Motor neuron (in vitro differentiated cells): ENCODE measurements at regions not wholly inside any gene's neighbourhood (a gene's known extent, or its start where the extent isn't known, plus 50 kb on each side); places are given as distances from the start of the nearest gene placed in this dataset.

Source experiments
- ATAC-seq, 8 experiments: fragments of 200-7000 bp; cut with Tn5 transposase; replicated peaks in 6 of 8; 2 replicates each; pipeline ENCODE4 v1.8.0; 2021; ENCODE audit warnings: mild to moderate bottlenecking in 8 of 8, moderate library complexity in 8 of 8
- H3K27ac ChIP-seq, 2 donors: fragments of 250-450 bp; sonication (Bioruptor Pico); 2 replicates each; pipeline ENCODE4 v1.9.0; 2021; ENCODE audit warnings: antibody characterized with exemption in 2 of 2, mild to moderate bottlenecking in 2 of 2, moderate library complexity in 1 of 2
- H3K4me1 ChIP-seq, 2 donors: fragments of 250-450 bp; sonication (Bioruptor Pico); replicated peaks in 1 of 2; 2 replicates each; pipeline ENCODE4 v1.6.1; 2021; ENCODE audit warnings: antibody characterized with exemption in 2 of 2, mild to moderate bottlenecking in 2 of 2, moderate library complexity in 1 of 2
- H3K4me3 ChIP-seq, 5 donors: fragments of 250-450 bp; sonication (Bioruptor Pico); 2 replicates each; pipeline ENCODE4 v1.9.0; 2021; ENCODE audit warnings: antibody characterized with exemption in 5 of 5, mild to moderate bottlenecking in 5 of 5, moderate library complexity in 4 of 5
- WGBS, 10 experiments: fragments of 450-650 bp; shearing (Covaris generic); methylation state at CpG; one replicate each; pipeline ENCODE4 v1.0.0; 2022; 5-methylcytosine and 5-hydroxymethylcytosine counted together
- in situ Hi-C, 9 experiments: fragments of 400-800 bp; cut with MboI; loops; one replicate each; pipeline ENCODE4 v1.15.0; 2021; ENCODE audit warnings: low sequenced_read_pairs in 9 of 9, low pct_unique_long_range_greater_than_20kb in 2 of 9; ENCODE audit not compliant: unreplicated experiment in 9 of 9

GRCh38 chr2:236501026-236501425 is 68.6 kb upstream of the ACKR3 start:
- ATAC-seq: no peak
- no peak overlapping the region for H3K4me3 ChIP-seq
- 40 to 100% (median 87%) methylated on average over 1 to 3 of the region's 6 CpGs; no CpG with 5 or more reads in 4 of the 10 experiments for WGBS, 10 experiments
- in situ Hi-C loops: loop anchor here in 3 of 9 experiments (25.0 kb wide), 2 partner anchors 536 to 561 kb away; no protein-coding TSS in a partner anchor
- peaks cover 0 to 8% of the 10 kb centered on the region in 2 donors for H3K4me1 ChIP-seq
- no peak overlapping the region for H3K27ac ChIP-seq

- H3K27ac ChIP-seq: no peak overlapping the region
- in situ Hi-C loops: loop anchor here in 3 of 9 experiments (25.0 kb wide), 2 partner anchors 536 to 561 kb away; no protein-coding TSS in a partner anchor
Observed at GRCh38 chr2:236501531-236501930, 68.1 kb upstream of the ACKR3 start.

GRCh38 chr2:236503100-236503499 is 66.5 kb upstream of the ACKR3 start:
- WGBS, 10 experiments: 13 to 100% (median 70%) methylated on average over 1 to 5 of the region's 6 CpGs; no CpG with 5 or more reads in 3 of the 10 experiments
- no peak overlapping the region for H3K27ac ChIP-seq
- no peaks in the 10 kb centered on the region for H3K4me1 ChIP-seq
- no peak for ATAC-seq
- in situ Hi-C loops: loop anchor here in 3 of 9 experiments (25.0 kb wide), 2 partner anchors 534 to 559 kb away; no protein-coding TSS in a partner anchor
- H3K4me3 ChIP-seq: no peak overlapping the region

More at GRCh38 chr2:236501531-236501930, 68.1 kb upstream of the ACKR3 start:
- ATAC-seq: no peak
- Histone ChIP-seq H3K4me1 (peaks cover 0 to 3% of the 10 kb centered on the region in 2 donors), H3K4me3 (no peak overlapping the region)
- 33 to 100% (median 86%) methylated on average over 1 to 3 of the region's 4 CpGs; no CpG with 5 or more reads in 1 of the 10 experiments for WGBS, 10 experiments

GRCh38 chr2:236503583-236503982 is 66.0 kb upstream of the ACKR3 start:
- WGBS, 10 experiments: 40 to 100% (median 82%) methylated on average over 1 to 3 of the region's 13 CpGs; no CpG with 5 or more reads in 4 of the 10 experiments
- no peak overlapping the region for H3K27ac ChIP-seq
- in situ Hi-C loops: loop anchor here in 3 of 9 experiments (25.0 kb wide), 2 partner anchors 534 to 559 kb away; no protein-coding TSS in a partner anchor
- peak in 2 of 8 experiments; percentile 23 to 35 for ATAC-seq
- no peak overlapping the region for H3K4me3 ChIP-seq
- H3K4me1 ChIP-seq: no peaks in the 10 kb centered on the region

- peaks cover 0 to 5% of the 10 kb centered on the region in 2 donors for H3K4me1 ChIP-seq
- H3K4me3 ChIP-seq: no peak overlapping the region
- H3K27ac ChIP-seq: no peak overlapping the region
- in situ Hi-C loops: loop anchor here in 3 of 9 experiments (25.0 kb wide), 2 partner anchors 532 to 557 kb away; no protein-coding TSS in a partner anchor
- ATAC-seq: peak in 2 of 8 experiments; percentile 32 to 47
- WGBS, 10 experiments: 0 to 100% (median 96%) methylated on average over 1 to 3 of the region's 3 CpGs; no CpG with 5 or more reads in 1 of the 10 experiments
Observed at GRCh38 chr2:236505041-236505440, 64.6 kb upstream of the ACKR3 start.

- no peak for ATAC-seq
- Histone ChIP-seq H3K4me1 (peaks cover 0 to 9% of the 10 kb centered on the region in 2 donors), H3K4me3 (no peak overlapping the region), H3K27ac (no peak overlapping the region)
- WGBS, 10 experiments: 10 to 100% (median 67%) methylated on average over 1 to 2 of the region's 2 CpGs; no CpG with 5 or more reads in 3 of the 10 experiments
- in situ Hi-C loops: loop anchor here in 3 of 9 experiments (25.0 kb wide), 2 partner anchors 532 to 557 kb away; no protein-coding TSS in a partner anchor
Observed at GRCh38 chr2:236505648-236506047, 64.0 kb upstream of the ACKR3 start.

- H3K27ac ChIP-seq: no peak overlapping the region
- WGBS, 10 experiments: 79 to 100% (median 95%) methylated on average over 1 to 14 of the region's 56 CpGs; no CpG with 5 or more reads in 4 of the 10 experiments
- ATAC-seq: peak in 5 of 8 experiments; percentile 16 to 96 (median 29)
- peaks cover 0 to 13% of the 10 kb centered on the region in 2 donors for H3K4me1 ChIP-seq
- in situ Hi-C loops: loop anchor here in 3 of 9 experiments (25.0 kb wide), 2 partner anchors 530 to 555 kb away; no protein-coding TSS in a partner anchor
- peak overlapping the region in 1 of 5 donors; percentile 7 for H3K4me3 ChIP-seq
Observed at GRCh38 chr2:236507393-236508085, 62.1 kb upstream of the ACKR3 start.

GRCh38 chr2:236508466-236508865 is 61.2 kb upstream of the ACKR3 start:
- ATAC-seq: no peak
- H3K4me3 ChIP-seq: no peak overlapping the region
- in situ Hi-C loops: loop anchor here in 3 of 9 experiments (25.0 kb wide), 2 partner anchors 529 to 554 kb away; no protein-coding TSS in a partner anchor

GRCh38 chr2:236510034-236510433 is 59.6 kb upstream of the ACKR3 start:
- 55 to 94% (median 69%) methylated on average over 1 to 2 of the region's 2 CpGs for WGBS, 10 experiments
- peaks cover 4 to 13% of the 10 kb centered on the region in 2 donors for H3K4me1 ChIP-seq
- ATAC-seq: peak in 5 of 8 experiments; percentile 65 to 81 (median 70)
- H3K4me3 ChIP-seq: no peak overlapping the region
- H3K27ac ChIP-seq: no peak overlapping the region
- in situ Hi-C loops: loop anchor here in 3 of 9 experiments (25.0 kb wide), 2 partner anchors 527 to 552 kb away; no protein-coding TSS in a partner anchor

More at GRCh38 chr2:236508466-236508865, 61.2 kb upstream of the ACKR3 start:
- Histone ChIP-seq H3K4me1 (peaks cover 4 to 13% of the 10 kb centered on the region in 2 donors), H3K27ac (no peak overlapping the region)
- 67 to 86% (median 80%) methylated on average over 1 to 5 of the region's 5 CpGs; no CpG with 5 or more reads in 4 of the 10 experiments for WGBS, 10 experiments

GRCh38 chr2:236511266-236511665 is 58.4 kb upstream of the ACKR3 start:
- 50 to 100% (median 78%) methylated on average over 1 to 5 of the region's 5 CpGs; no CpG with 5 or more reads in 3 of the 10 experiments for WGBS, 10 experiments
- Histone ChIP-seq H3K4me3 (no peak overlapping the region), H3K27ac (no peak overlapping the region), H3K4me1 (peaks cover 4 to 13% of the 10 kb centered on the region in 2 donors)
- in situ Hi-C loops: loop anchor here in 3 of 9 experiments (25.0 kb wide), 2 partner anchors 526 to 551 kb away; no protein-coding TSS in a partner anchor
- peak in 5 of 8 experiments; percentile 27 to 73 (median 57) for ATAC-seq

GRCh38 chr2:236512267-236512666 is 57.4 kb upstream of the ACKR3 start:
- H3K27ac ChIP-seq: no peak overlapping the region
- in situ Hi-C loops: loop anchor here in 3 of 9 experiments (25.0 kb wide), 2 partner anchors 525 to 550 kb away; no protein-coding TSS in a partner anchor
- ATAC-seq: peak in 1 of 8 experiments; percentile 5
- peaks cover 4 to 13% of the 10 kb centered on the region in 2 donors for H3K4me1 ChIP-seq
- 80 to 100% (median 100%) methylated on average over 1 to 4 of the region's 5 CpGs; no CpG with 5 or more reads in 2 of the 10 experiments for whole genome bisulfite sequencing, 10 experiments
- H3K4me3 ChIP-seq: no peak overlapping the region

- in situ Hi-C loops: loop anchor here in 3 of 9 experiments (25.0 kb wide), 2 partner anchors 524 to 549 kb away; no protein-coding TSS in a partner anchor
- 0 to 80% (median 40%) methylated on average over 1 to 6 of the region's 7 CpGs; no CpG with 5 or more reads in 1 of the 10 experiments for WGBS, 10 experiments
- Histone ChIP-seq H3K27ac (no peak overlapping the region), H3K4me1 (peaks cover 4 to 17% of the 10 kb centered on the region in 2 donors), H3K4me3 (no peak overlapping the region)
- peak; percentile 72 to 99 (median 84) for ATAC-seq
Observed at GRCh38 chr2:236512902-236513435, 56.7 kb upstream of the ACKR3 start.
